Right lobe of liver (tissue), 4 donors: ENCODE measurements at regions not wholly inside any gene's neighbourhood (a gene's known extent, or its start where the extent isn't known, plus 50 kb on each side); places are given as distances from the start of the nearest gene placed in this dataset.

Experiments used
- CTCF ChIP-seq, 4 donors: fragments of 200-600 bp in 3 of 4; fragments of 450-650 bp in 1 of 4; IDR thresholded peaks; one replicate each; pipeline versions ENCODE4 v1.5.1 to v1.8.0; 2016 to 2022; ENCODE audit warnings: antibody characterized with exemption in 4 of 4, mild to moderate bottlenecking in 2 of 4
- POLR2A ChIP-seq: fragments of 450-650 bp; IDR thresholded peaks from one replicate; pipeline ENCODE4 v1.6.1; 2017; ENCODE audit warnings: antibody characterized with exemption, mild to moderate bottlenecking
- donor health status: DM: no; HTN: no; CAD: no.
- donor health status: DM: no; HTN: no; CAD: no.
- donor health status: DM: no; HTN: yes; CAD: no.

GRCh38 chr22:33166206-33166605 is 108.0 kb upstream of the SYN3 start:
- no peak for TF ChIP-seq CTCF (IDR thresholded peaks at IDR 0.05)
- no peak for TF ChIP-seq POLR2A
